ENCODE measurements at regions not wholly inside any gene's neighbourhood (a gene's known extent, or its start where the extent isn't known, plus 50 kb on each side); places are given as distances from the start of the nearest gene placed in this dataset.

- H3K4me3 ChIP-seq (ENCODE audit: low read length in 2 of 2): no peak overlapping the region
- no peaks in the 10 kb centered on the region for H3K9me3 ChIP-seq (ENCODE audit: control insufficient read depth in 2 of 2, low read length in 2 of 2)
- H3K27me3 ChIP-seq (ENCODE audit: control insufficient read depth in 1 of 2, insufficient read depth in 2 of 2, low read length in 2 of 2): peaks cover 0 to 8% of the 10 kb centered on the region in 2 donors
Measured at GRCh38 chr22:48336339-48337060, 1491.2 kb downstream of the BRD1 start.

GRCh38 chr22:48335442-48336139, 1492.1 kb downstream of the BRD1 start:
- H3K27me3 ChIP-seq (ENCODE audit: control insufficient read depth in 1 of 2, insufficient read depth in 2 of 2, low read length in 2 of 2): peaks cover 0 to 8% of the 10 kb centered on the region in 2 donors
- H3K27ac ChIP-seq (ENCODE audit: low read length): no peak overlapping the region
- no peak overlapping the region for H3K9ac ChIP-seq (ENCODE audit: low read length in 2 of 2)

More at GRCh38 chr22:48336339-48337060, 1491.2 kb downstream of the BRD1 start:
- no peak overlapping the region for H3K27ac ChIP-seq (ENCODE audit: low read length)
- H3K36me3 ChIP-seq (ENCODE audit: control insufficient read depth in 2 of 2, insufficient read depth in 2 of 2, low read length in 2 of 2): no peaks in the 10 kb centered on the region
- no peak overlapping the region for H3K9ac ChIP-seq (ENCODE audit: low read length in 2 of 2)
- H3K4me1 ChIP-seq (ENCODE audit: control insufficient read depth, insufficient read depth, low read length): no peaks in the 10 kb centered on the region

GRCh38 chr22:48334971-48335370, 1492.7 kb downstream of the BRD1 start:
- no peaks in the 10 kb centered on the region for H3K4me1 ChIP-seq (ENCODE audit: control insufficient read depth, insufficient read depth, low read length)
- no peak overlapping the region for H3K9ac ChIP-seq (ENCODE audit: low read length in 2 of 2)
- no peak overlapping the region for H3K27ac ChIP-seq (ENCODE audit: low read length)
- peaks cover 0 to 5% of the 10 kb centered on the region in 2 donors for H3K27me3 ChIP-seq (ENCODE audit: control insufficient read depth in 1 of 2, insufficient read depth in 2 of 2, low read length in 2 of 2)
- no peaks in the 10 kb centered on the region for H3K36me3 ChIP-seq (ENCODE audit: control insufficient read depth in 2 of 2, insufficient read depth in 2 of 2, low read length in 2 of 2)
- no peaks in the 10 kb centered on the region for H3K9me3 ChIP-seq (ENCODE audit: control insufficient read depth in 2 of 2, low read length in 2 of 2)
- H3K4me3 ChIP-seq (ENCODE audit: low read length in 2 of 2): no peak overlapping the region

More at GRCh38 chr22:48335442-48336139, 1492.1 kb downstream of the BRD1 start:
- H3K9me3 ChIP-seq (ENCODE audit: control insufficient read depth in 2 of 2, low read length in 2 of 2): no peaks in the 10 kb centered on the region
- no peaks in the 10 kb centered on the region for H3K4me1 ChIP-seq (ENCODE audit: control insufficient read depth, insufficient read depth, low read length)
- H3K36me3 ChIP-seq (ENCODE audit: control insufficient read depth in 2 of 2, insufficient read depth in 2 of 2, low read length in 2 of 2): no peaks in the 10 kb centered on the region
- H3K4me3 ChIP-seq (ENCODE audit: low read length in 2 of 2): no peak overlapping the region

GRCh38 chr22:48333816-48334735, 1493.6 kb downstream of the BRD1 start:
- Histone ChIP-seq H3K9ac (ENCODE audit: low read length in 2 of 2) (no peak overlapping the region), H3K4me3 (ENCODE audit: low read length in 2 of 2) (no peak overlapping the region), H3K27ac (ENCODE audit: low read length) (no peak overlapping the region), H3K27me3 (ENCODE audit: control insufficient read depth in 1 of 2, insufficient read depth in 2 of 2, low read length in 2 of 2) (peaks cover 0 to 5% of the 10 kb centered on the region in 2 donors), H3K4me1 (ENCODE audit: control insufficient read depth, insufficient read depth, low read length) (no peaks in the 10 kb centered on the region), H3K9me3 (ENCODE audit: control insufficient read depth in 2 of 2, low read length in 2 of 2) (peaks cover under 1 to 9% of the 10 kb centered on the region in 2 donors), H3K36me3 (ENCODE audit: control insufficient read depth in 2 of 2, insufficient read depth in 2 of 2, low read length in 2 of 2) (no peaks in the 10 kb centered on the region)

GRCh38 chr22:48333323-48333763, 1494.3 kb downstream of the BRD1 start:
- Histone ChIP-seq H3K9ac (ENCODE audit: low read length in 2 of 2) (no peak overlapping the region), H3K4me1 (ENCODE audit: control insufficient read depth, insufficient read depth, low read length) (no peaks in the 10 kb centered on the region), H3K4me3 (ENCODE audit: low read length in 2 of 2) (no peak overlapping the region), H3K27ac (ENCODE audit: low read length) (no peak overlapping the region), H3K27me3 (ENCODE audit: control insufficient read depth in 1 of 2, insufficient read depth in 2 of 2, low read length in 2 of 2) (peaks cover 0 to 5% of the 10 kb centered on the region in 2 donors), H3K9me3 (ENCODE audit: control insufficient read depth in 2 of 2, low read length in 2 of 2) (peaks cover 6 to 12% of the 10 kb centered on the region in 2 donors), H3K36me3 (ENCODE audit: control insufficient read depth in 2 of 2, insufficient read depth in 2 of 2, low read length in 2 of 2) (no peaks in the 10 kb centered on the region)

- Histone ChIP-seq H3K36me3 (ENCODE audit: control insufficient read depth in 2 of 2, insufficient read depth in 2 of 2, low read length in 2 of 2) (no peaks in the 10 kb centered on the region), H3K27me3 (ENCODE audit: control insufficient read depth in 1 of 2, insufficient read depth in 2 of 2, low read length in 2 of 2) (peaks cover 0 to under 1% of the 10 kb centered on the region in 2 donors)
Measured at GRCh38 chr22:48332438-48333322, 1495.0 kb downstream of the BRD1 start.

GRCh38 chr22:48331691-48332220, 1495.9 kb downstream of the BRD1 start:
- peaks cover 6 to 12% of the 10 kb centered on the region in 2 donors for H3K9me3 ChIP-seq (ENCODE audit: control insufficient read depth in 2 of 2, low read length in 2 of 2)
- H3K4me1 ChIP-seq (ENCODE audit: control insufficient read depth, insufficient read depth, low read length): no peaks in the 10 kb centered on the region
- H3K36me3 ChIP-seq (ENCODE audit: control insufficient read depth in 2 of 2, insufficient read depth in 2 of 2, low read length in 2 of 2): no peaks in the 10 kb centered on the region
- no peak overlapping the region for H3K4me3 ChIP-seq (ENCODE audit: low read length in 2 of 2)
- H3K27ac ChIP-seq (ENCODE audit: low read length): no peak overlapping the region
- H3K9ac ChIP-seq (ENCODE audit: low read length in 2 of 2): no peak overlapping the region
- H3K27me3 ChIP-seq (ENCODE audit: control insufficient read depth in 1 of 2, insufficient read depth in 2 of 2, low read length in 2 of 2): no peaks in the 10 kb centered on the region

More at GRCh38 chr22:48332438-48333322, 1495.0 kb downstream of the BRD1 start:
- Histone ChIP-seq H3K4me3 (ENCODE audit: low read length in 2 of 2) (no peak overlapping the region), H3K9ac (ENCODE audit: low read length in 2 of 2) (no peak overlapping the region), H3K27ac (ENCODE audit: low read length) (no peak overlapping the region), H3K9me3 (ENCODE audit: control insufficient read depth in 2 of 2, low read length in 2 of 2) (peaks cover 6 to 12% of the 10 kb centered on the region in 2 donors), H3K4me1 (ENCODE audit: control insufficient read depth, insufficient read depth, low read length) (no peaks in the 10 kb centered on the region)

- Histone ChIP-seq H3K4me3 (ENCODE audit: low read length in 2 of 2) (no peak overlapping the region), H3K9me3 (ENCODE audit: control insufficient read depth in 2 of 2, low read length in 2 of 2) (peaks cover 6 to 12% of the 10 kb centered on the region in 2 donors)
Measured at GRCh38 chr22:48331266-48331665, 1496.4 kb downstream of the BRD1 start.

GRCh38 chr22:48327721-48328120, 1500.0 kb downstream of the BRD1 start:
- H3K27me3 ChIP-seq (ENCODE audit: control insufficient read depth in 1 of 2, insufficient read depth in 2 of 2, low read length in 2 of 2): no peaks in the 10 kb centered on the region
- no peak overlapping the region for H3K9ac ChIP-seq (ENCODE audit: low read length in 2 of 2)
- H3K4me1 ChIP-seq (ENCODE audit: control insufficient read depth, insufficient read depth, low read length): no peaks in the 10 kb centered on the region
- H3K27ac ChIP-seq (ENCODE audit: low read length): no peak overlapping the region
- no peak overlapping the region for H3K4me3 ChIP-seq (ENCODE audit: low read length in 2 of 2)
- H3K36me3 ChIP-seq (ENCODE audit: control insufficient read depth in 2 of 2, insufficient read depth in 2 of 2, low read length in 2 of 2): no peaks in the 10 kb centered on the region
- peaks cover 12 to 15% of the 10 kb centered on the region in 2 donors for H3K9me3 ChIP-seq (ENCODE audit: control insufficient read depth in 2 of 2, low read length in 2 of 2)

More at GRCh38 chr22:48331266-48331665, 1496.4 kb downstream of the BRD1 start:
- Histone ChIP-seq H3K4me1 (ENCODE audit: control insufficient read depth, insufficient read depth, low read length) (no peaks in the 10 kb centered on the region), H3K27me3 (ENCODE audit: control insufficient read depth in 1 of 2, insufficient read depth in 2 of 2, low read length in 2 of 2) (no peaks in the 10 kb centered on the region), H3K36me3 (ENCODE audit: control insufficient read depth in 2 of 2, insufficient read depth in 2 of 2, low read length in 2 of 2) (no peaks in the 10 kb centered on the region), H3K9ac (ENCODE audit: low read length in 2 of 2) (no peak overlapping the region), H3K27ac (ENCODE audit: low read length) (no peak overlapping the region)

All from stomach smooth muscle (tissue), 2 donors.